Endothelial cell of umbilical vein (primary cell): ENCODE measurements at regions not wholly inside any gene's neighbourhood (a gene's known extent, or its start where the extent isn't known, plus 50 kb on each side); places are given as distances from the start of the nearest gene placed in this dataset.

ENCODE experiments used
- CTCF ChIP-seq, 2 donors: IDR thresholded peaks; 1 replicate in 1 of 2; 2 replicates in 1 of 2; pipeline ENCODE4 v1.5.1; 2011; ENCODE audit warnings: low read length in 2 of 2, mild to moderate bottlenecking in 2 of 2, moderate library complexity in 2 of 2, control low read depth in 1 of 2, inconsistent platforms in 1 of 2, low read depth in 1 of 2; ENCODE audit not compliant: insufficient read depth in 1 of 2; ENCODE audit errors: extremely low read depth in 1 of 2
- MAX ChIP-seq: IDR thresholded peaks from 2 replicates; pipeline ENCODE4 v1.6.1; 2011; ENCODE audit not compliant: insufficient read depth, insufficient read length
- POLR2A ChIP-seq: IDR thresholded peaks from 2 replicates; pipeline ENCODE4 v1.6.1; 2012; ENCODE audit warnings: low read depth, mild to moderate bottlenecking, control low read depth, low read length

GRCh38 chr20:52086878-52087277 lies 104.7 kb downstream of the ZFP64 start:
- TF ChIP-seq CTCF (IDR thresholded peaks at IDR 0.05; ENCODE audit: extremely low read depth in 1 of 2, insufficient read depth in 1 of 2, low read depth in 1 of 2, low read length in 2 of 2) (no peak), POLR2A (no peak), MAX (no peak)
